ENCODE measurements at regions not wholly inside any gene's neighbourhood (a gene's known extent, or its start where the extent isn't known, plus 50 kb on each side); places are given as distances from the start of the nearest gene placed in this dataset.

- TF ChIP-seq CTCF (conservative IDR thresholded peaks at IDR 0.05) (no peak), EZH2 (IDR thresholded peaks at IDR 0.05; ENCODE audit: low read depth) (no peak)
These were observed 349.7 kb downstream of the ALG10 start for GRCh38 chr12:34372003-34372402.
